Mesenteric fat pad (tissue), 1 donor: ENCODE measurements at regions not wholly inside any gene's neighbourhood (a gene's known extent, or its start where the extent isn't known, plus 50 kb on each side); places are given as distances from the start of the nearest gene placed in this dataset.
"Not testable (repeated sequence)": the region's sequence is repeated elsewhere in the genome, so short reads cannot be mapped to it uniquely, and the experiment has no call there.

Experiments used
- DNase-seq: peaks from one replicate; pipeline ENCODE4 v3.0.0-alpha.2; 2020; ENCODE audit warnings: low spot score
- donor health status: DM: yes; HTN: yes; CAD: no.

DNA sequence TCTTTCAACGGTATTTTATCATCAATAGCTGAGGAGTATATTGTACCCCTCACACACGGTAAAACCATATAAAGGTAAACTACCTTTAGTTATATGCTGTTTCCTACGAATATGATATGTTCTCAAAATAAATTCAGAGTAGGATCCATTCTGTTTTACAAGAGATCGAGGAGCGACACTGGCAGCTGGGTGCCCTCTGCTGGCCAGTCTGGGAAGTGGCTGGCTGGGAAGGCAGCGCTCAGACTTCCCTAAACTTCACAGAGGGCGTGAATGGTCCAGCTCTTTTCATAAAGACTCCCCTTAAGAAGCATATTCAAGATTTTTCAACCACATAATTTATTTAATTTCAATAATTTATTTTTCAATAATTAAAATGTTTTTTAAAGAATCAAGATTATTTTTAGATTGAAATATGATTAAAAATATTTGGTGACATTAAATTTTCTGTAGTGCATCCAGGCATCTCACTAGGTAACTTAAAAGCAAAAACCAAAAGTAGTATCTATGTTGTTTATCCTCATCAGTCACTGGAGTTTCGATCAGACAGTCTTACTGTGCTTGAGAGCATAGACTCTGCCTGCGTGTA is 187.5 kb upstream of the PDE10A start:
- no peak for DNase-seq

DNA sequence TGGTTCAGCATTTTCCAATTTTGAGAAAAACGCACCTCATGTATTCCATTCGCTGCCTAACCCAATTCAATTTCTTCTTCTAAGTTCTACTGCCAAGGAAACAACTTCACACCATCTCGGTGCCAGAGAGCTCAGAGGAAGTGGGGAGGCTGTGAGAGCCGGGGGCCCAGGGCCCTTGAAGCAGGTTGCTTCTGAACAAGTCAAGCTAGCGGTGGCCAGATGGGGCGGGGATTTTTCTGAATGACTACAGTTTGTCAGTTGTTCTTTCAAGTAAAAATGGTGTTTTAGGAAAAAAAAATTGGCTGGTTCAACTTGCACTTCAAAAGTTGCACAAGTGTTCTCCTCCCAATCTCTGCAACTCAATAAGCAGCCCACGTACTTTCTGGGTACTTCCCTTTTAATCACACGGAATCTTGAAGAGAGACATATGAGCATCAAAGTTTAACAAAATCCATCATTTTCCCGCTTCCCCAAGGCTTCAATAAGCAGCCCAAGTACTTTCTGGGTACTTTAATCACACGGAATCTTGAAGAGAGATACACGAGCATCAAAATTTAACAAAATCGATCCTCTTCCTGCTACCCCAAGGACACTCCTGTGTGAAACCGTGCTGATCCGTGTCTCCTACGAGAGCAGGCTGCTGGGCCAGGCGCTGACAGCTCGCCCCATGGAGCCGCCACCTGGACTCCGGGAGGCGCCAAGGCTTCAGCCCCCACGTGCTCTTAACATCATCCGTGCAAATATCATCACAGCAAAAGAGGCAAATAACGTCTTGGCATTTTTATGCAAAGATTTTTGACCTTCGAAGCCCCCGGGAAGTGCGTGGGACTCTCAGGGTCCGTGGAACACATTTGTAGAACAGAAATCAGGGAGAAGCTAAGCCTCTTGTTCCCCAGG is 186.7 kb upstream of the PDE10A start:
- DNase-seq, result no peak

DNA sequence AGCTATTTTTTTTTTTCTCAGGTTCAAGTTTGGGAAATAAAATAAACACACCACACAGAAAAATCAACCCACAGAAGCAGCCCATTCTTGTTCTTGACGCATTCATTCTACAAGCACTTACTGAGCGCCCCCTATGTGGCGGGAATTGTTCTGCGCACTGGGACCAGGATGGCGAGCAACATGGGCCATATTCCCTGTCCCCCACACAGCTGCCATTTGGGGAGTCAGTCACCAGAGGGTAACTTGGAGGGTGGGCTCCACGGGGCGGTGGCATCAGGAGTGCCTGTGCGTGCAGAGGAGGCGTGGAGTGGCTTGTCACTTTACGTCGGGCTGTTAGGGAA is 185.0 kb upstream of the PDE10A start:
- no peak for DNase-seq

- DNase-seq, result no peak
Measured at GRCh38 chr6:165847407-165848085, 184.5 kb upstream of the PDE10A start.

GRCh38 chr6:165846123-165846966 is 183.3 kb upstream of the PDE10A start:
- DNase-seq, result no peak

DNA sequence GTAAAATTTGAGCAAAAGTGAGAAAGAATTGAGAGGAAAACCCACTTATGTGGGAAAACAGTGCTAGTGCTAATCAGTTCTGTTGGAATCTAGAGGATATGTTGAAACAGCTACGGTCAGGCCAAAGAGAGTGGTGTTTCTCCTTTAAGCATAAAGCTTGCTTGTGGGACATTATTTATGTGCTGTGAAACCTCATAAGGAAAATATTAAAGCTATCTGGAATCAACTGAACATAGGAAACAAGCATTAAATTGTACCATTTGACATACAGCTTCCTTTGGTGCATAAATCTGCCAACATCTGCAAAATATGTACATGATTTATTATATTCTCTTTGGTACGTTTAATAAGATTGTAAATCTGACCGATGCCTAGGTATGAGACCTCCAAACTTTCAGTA is 182.5 kb upstream of the PDE10A start:
- DNase-seq, result no peak

DNA sequence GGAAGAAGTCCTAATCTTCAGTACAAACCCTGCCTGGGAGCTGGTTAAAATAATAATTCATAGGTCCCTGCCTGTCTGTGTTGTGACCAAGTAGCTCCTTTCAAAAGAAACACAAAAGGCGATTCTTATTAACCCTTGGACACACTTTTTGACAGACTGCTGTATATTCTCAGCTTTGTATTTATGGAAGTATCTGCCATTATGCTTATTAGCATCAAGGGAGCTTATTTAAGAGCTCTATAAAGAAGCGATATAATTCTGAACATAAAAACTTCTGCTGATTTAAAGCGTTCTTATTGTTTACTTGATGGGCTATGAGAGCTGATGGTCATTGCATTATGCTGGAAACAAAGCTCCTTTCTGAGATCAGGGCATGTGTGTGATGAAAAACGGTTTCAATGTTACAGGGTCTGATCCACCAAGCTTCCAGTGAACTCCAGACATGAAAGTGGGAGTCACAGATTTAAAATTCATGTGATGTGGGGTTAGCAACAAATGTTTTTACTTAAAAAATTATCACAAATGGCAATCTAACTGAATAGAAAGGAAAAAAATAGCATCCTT is 181.8 kb upstream of the PDE10A start:
- DNase-seq, result no peak

DNA sequence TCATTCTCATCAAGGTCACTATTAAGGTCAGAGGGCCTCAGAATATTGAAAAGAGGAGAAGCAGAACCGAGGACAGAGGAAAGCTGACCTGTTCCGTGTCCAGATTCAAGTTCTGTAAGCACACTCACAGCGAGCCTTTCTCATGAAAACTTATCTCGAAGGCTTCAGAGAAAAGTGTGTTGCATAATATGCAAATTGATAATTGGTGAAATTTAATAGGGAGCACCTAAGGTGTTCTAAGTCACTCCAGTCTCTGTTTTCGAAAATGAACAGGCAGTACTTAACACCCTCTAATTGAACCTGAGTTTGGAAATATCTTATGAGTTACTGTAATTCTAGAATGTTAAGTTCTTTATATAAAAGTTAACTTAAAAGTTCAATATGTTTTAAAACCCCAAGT is 181.2 kb upstream of the PDE10A start:
- no peak for DNase-seq

GRCh38 chr6:165843568-165844113 is 180.6 kb upstream of the PDE10A start:
- no peak for DNase-seq

DNA sequence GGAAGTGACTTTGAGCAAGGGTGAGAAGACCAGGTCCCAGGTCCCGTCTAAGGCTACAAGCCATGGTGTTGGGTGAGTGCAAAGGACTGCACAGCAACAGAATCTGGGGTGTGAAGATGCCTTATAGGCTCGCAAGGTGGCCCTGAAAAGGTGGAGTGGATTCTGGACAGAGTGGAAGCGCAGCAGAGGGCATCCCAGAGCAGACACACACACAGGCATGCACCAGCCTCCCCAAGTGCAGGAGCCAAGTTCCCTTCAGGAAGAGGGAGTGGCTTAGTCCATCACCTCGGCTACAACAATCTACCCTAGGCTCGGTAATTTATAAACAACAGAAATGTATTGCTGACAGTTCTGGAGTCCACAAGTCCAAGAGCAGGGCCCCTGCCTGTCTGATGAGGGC is 180.1 kb upstream of the PDE10A start:
- no peak for DNase-seq

- DNase-seq, result no peak
Measured at GRCh38 chr6:165842281-165842936, 179.4 kb upstream of the PDE10A start.

- no peak for DNase-seq
Measured at GRCh38 chr6:165841153-165841558, 178.1 kb upstream of the PDE10A start.

DNA sequence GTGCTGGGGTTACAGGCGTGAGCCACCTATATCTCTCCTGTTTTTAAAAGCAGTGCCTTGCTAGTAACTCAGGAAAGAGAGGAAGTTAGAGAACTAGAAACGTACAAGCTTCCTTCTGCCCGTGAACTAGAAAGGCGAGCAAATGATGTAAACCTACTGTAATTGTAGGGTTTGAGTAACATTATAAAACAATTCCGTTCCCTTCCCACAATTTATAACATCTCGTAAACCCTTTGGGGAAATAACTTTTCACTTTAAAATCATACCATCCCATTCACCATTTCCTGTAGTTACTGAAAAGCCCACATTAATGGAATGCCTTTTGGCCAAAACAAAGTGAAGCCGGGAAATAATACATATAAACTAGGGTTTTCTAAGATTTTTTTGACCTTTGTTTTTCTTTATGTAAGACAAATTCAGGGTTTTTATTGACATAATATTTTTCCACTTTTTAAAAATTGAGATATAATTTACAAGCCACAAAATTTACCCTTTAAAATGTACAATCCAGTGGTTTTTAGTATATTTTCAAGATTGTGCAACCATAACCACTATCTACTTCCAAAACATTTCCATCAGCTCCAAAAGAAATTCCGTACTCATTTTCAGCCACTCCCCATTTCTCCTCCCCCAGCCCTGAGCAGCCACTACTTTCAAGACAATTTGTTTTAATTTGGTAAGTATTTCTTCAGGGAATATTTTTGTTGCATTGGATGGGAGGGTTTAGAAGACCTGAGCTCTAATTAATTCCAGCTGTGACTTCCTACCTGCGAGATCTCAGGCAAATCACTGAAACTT is 175.1 kb upstream of the PDE10A start:
- DNase-seq, result no peak

DNA sequence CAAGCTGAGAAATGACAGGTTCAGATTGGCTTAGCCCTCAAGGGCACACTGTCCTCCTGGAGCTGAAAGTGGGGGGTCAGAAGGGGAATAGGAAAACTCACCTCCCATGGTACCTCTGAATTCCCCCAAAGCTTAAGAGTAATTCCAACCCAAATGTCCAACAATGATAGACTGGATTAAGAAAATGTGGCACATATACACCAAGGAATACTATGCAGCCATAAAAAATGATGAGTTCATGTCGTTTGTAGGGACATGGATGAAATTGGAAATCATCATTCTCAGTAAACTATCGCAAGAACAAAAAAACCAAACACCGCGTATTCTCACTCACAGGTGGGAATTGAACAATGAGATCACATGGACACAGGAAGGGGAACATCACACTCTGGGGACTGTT is 173.6 kb upstream of the PDE10A start:
- DNase-seq, result not testable (repeated sequence)

GRCh38 chr6:165835410-165835851 is 172.4 kb upstream of the PDE10A start:
- DNase-seq, result no peak

- DNase-seq, result no peak
Measured at GRCh38 chr6:165834613-165835259, 171.7 kb upstream of the PDE10A start.

DNA sequence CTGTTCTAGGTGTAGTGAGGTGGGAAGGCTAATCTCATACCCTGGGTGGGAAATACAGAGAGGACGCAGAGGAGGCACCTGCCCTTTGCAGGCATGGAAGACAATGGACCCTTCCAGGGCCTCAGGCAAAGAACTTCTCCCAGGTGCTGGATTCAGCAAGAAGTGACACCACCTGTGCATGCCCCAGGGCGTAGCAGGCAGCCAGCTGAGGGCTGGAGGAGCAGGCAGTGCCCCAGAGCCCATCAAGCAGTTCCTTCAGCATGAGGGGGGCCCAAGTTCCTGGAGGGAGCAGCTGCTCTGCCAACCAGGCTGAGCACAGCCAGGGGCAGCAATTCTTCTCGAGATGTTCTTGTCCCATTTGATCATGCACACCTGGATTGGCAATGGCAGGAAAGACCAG is 170.3 kb upstream of the PDE10A start:
- DNase-seq, result no peak

GRCh38 chr6:165831812-165832510 is 168.9 kb upstream of the PDE10A start:
- DNase-seq, result no peak
